GM19452 (cell line): ENCODE measurements at regions not wholly inside any gene's neighbourhood (a gene's known extent, or its start where the extent isn't known, plus 50 kb on each side); places are given as distances from the start of the nearest gene placed in this dataset.
"Not testable (repeated sequence)": the region's sequence is repeated elsewhere in the genome, so short reads cannot be mapped to it uniquely, and the experiment has no call there.

Source experiments
- ATAC-seq: cut with Tn5 transposase; IDR thresholded peaks from one replicate; pipeline ENCODE4 v1.9.1; 2021; ENCODE audit not compliant: unreplicated experiment

- no peak for ATAC-seq
Measured at GRCh38 chr10:53664282-53665019, 891.9 kb upstream of the MBL2 start.

- ATAC-seq = no peak
Measured at GRCh38 chr10:53650794-53651193, 878.2 kb upstream of the MBL2 start.

- ATAC-seq = not testable (repeated sequence)
Measured at GRCh38 chr10:53647221-53647620, 874.6 kb upstream of the MBL2 start.

- ATAC-seq = no peak
Measured at GRCh38 chr10:53646525-53646924, 873.9 kb upstream of the MBL2 start.

GRCh38 chr10:53645951-53646350 is 873.4 kb upstream of the MBL2 start:
- no peak for ATAC-seq

GRCh38 chr10:53638006-53638405 is 865.4 kb upstream of the MBL2 start:
- ATAC-seq = no peak

GRCh38 chr10:53624722-53625121 is 852.1 kb upstream of the MBL2 start:
- ATAC-seq = no peak

GRCh38 chr10:53622201-53622600 is 849.6 kb upstream of the MBL2 start:
- no peak for ATAC-seq

GRCh38 chr10:53619671-53620070 is 847.1 kb upstream of the MBL2 start:
- ATAC-seq = no peak

GRCh38 chr10:53607691-53608090 is 835.1 kb upstream of the MBL2 start:
- no peak for ATAC-seq

GRCh38 chr10:53606981-53607380 is 834.4 kb upstream of the MBL2 start:
- ATAC-seq = no peak

- no peak for ATAC-seq
Measured at GRCh38 chr10:53601260-53601875, 828.8 kb upstream of the MBL2 start.

- no peak for ATAC-seq
Measured at GRCh38 chr10:53598914-53599313, 826.3 kb upstream of the MBL2 start.

GRCh38 chr10:53597835-53598251 is 825.3 kb upstream of the MBL2 start:
- ATAC-seq = no peak

- ATAC-seq = no peak
Measured at GRCh38 chr10:53580465-53580864, 807.9 kb upstream of the MBL2 start.

GRCh38 chr10:53579773-53580172 is 807.2 kb upstream of the MBL2 start:
- no peak for ATAC-seq

GRCh38 chr10:53574024-53574423 is 801.4 kb upstream of the MBL2 start:
- ATAC-seq = no peak

GRCh38 chr10:53573498-53573897 is 800.9 kb upstream of the MBL2 start:
- ATAC-seq = no peak

GRCh38 chr10:53572799-53573198 is 800.2 kb upstream of the MBL2 start:
- ATAC-seq = no peak

- no peak for ATAC-seq
Measured at GRCh38 chr10:53570221-53570620, 797.6 kb upstream of the MBL2 start.

- ATAC-seq = no peak
Measured at GRCh38 chr10:53569455-53569854, 796.9 kb upstream of the MBL2 start.

GRCh38 chr10:53548664-53549063 is 776.1 kb upstream of the MBL2 start:
- ATAC-seq = no peak

- ATAC-seq = no peak
Measured at GRCh38 chr10:53547364-53547763, 774.8 kb upstream of the MBL2 start.
